Upper lobe of left lung (tissue), 6 donors: ENCODE measurements at regions not wholly inside any gene's neighbourhood (a gene's known extent, or its start where the extent isn't known, plus 50 kb on each side); places are given as distances from the start of the nearest gene placed in this dataset.

Source experiments
- ATAC-seq, 2 donors: fragments of 200-7000 bp; cut with Tn5 transposase; one replicate each; pipeline ENCODE4 v1.9.1; 2022; ENCODE audit warnings: mild to moderate bottlenecking in 2 of 2, moderate library complexity in 2 of 2; ENCODE audit not compliant: low FRiP score in 2 of 2
- DNase-seq, 2 donors: peaks; one replicate each; pipeline ENCODE4 v3.0.0-alpha.2; 2019 to 2020
- H3K27ac ChIP-seq, 4 donors: fragments of 200-600 bp; sonication (generic); one replicate each; pipeline ENCODE4 v1.5.1; 2016 to 2019
- H3K27me3 ChIP-seq, 4 donors: fragments of 200-600 bp; sonication (generic); one replicate each; pipeline ENCODE4 v1.5.1; 2017 to 2019
- H3K36me3 ChIP-seq, 4 donors: fragments of 200-600 bp; sonication (generic); one replicate each; pipeline ENCODE4 v1.5.1; 2016 to 2019
- H3K4me1 ChIP-seq, 4 donors: fragments of 200-600 bp; sonication (generic); one replicate each; pipeline ENCODE4 v1.5.1; 2018 to 2019
- H3K4me3 ChIP-seq, 4 donors: fragments of 200-600 bp; sonication (generic); one replicate each; pipeline ENCODE4 v1.5.1; 2017 to 2019; ENCODE audit warnings: mild to moderate bottlenecking in 2 of 4, moderate library complexity in 1 of 4
- H3K9me3 ChIP-seq, 4 donors: fragments of 200-600 bp; sonication (generic); one replicate each; pipeline ENCODE4 v1.5.1; 2018 to 2019
- CTCF ChIP-seq, 6 experiments: fragments of 450-650 bp in 4 of 6; fragments of 200-600 bp in 2 of 6; sonication (generic) in 2 of 6; IDR thresholded peaks; one replicate each; pipeline ENCODE4 v1.5.1; 2016 to 2019; ENCODE audit warnings: antibody characterized with exemption in 6 of 6
- EP300 ChIP-seq, 4 donors: sonication (generic); formaldehyde crosslinking; IDR thresholded peaks; one replicate each; pipeline ENCODE4 v1.5.1; 2017; ENCODE audit warnings: antibody characterized with exemption in 4 of 4, control low read depth in 2 of 4
- POLR2A ChIP-seq, 4 donors: fragments of 450-650 bp; IDR thresholded peaks; one replicate each; pipeline ENCODE4 v1.5.1; 2016 to 2017; ENCODE audit warnings: antibody characterized with exemption in 4 of 4, mild to moderate bottlenecking in 2 of 4
- POLR2AphosphoS5 ChIP-seq, 2 donors: sonication (generic); formaldehyde crosslinking; IDR thresholded peaks; one replicate each; pipeline ENCODE4 v1.5.1; 2017; ENCODE audit warnings: antibody characterized with exemption in 2 of 2
- WGBS, 2 donors: methylation state at CpG; one replicate each; pipeline ENCODE4 v1.1.5; 2017 to 2018; 5-methylcytosine and 5-hydroxymethylcytosine counted together
- donor health status: DM: no; HTN: no; CAD: no; lungs with moderate emphysema.
- donor health status: DM: no; HTN: yes; CAD: no; lungs with severe emphysema.

DNA sequence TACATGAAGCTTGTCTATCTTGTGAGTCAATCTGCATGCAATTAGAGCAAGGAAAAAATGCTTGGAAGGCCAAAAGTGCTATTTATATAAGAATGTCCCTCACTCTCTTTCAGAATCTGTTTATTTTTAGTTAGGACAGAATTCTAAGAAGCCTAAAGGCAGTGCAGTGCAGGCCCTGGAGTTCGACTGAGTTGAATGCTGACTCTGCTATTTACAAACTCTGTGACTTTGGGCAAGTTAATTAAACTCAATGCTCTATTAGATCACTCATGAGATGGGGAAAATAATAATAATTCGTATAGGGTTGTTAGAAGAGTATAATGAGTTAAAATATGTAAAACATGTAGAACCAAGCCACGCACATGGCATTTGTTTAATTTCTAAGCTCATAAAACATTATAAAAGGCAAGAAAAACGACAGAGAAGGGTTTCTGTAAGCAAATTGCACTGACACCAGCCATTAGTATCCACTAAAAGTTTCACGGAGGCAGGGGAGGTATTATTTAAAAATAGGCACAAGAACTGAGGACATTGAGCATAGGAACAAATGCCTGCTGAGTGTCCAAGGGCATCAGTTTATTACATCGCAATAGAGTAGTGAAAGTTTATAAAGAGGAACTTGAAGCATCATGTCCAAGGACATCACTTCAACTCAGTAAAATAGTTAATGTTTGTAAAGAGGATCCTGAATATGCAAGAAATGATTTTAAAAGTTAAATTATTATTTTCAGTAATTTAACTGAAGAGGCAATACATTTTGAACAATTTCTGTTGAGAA lies 115.0 kb upstream of the INPP4B start:
- Histone ChIP-seq H3K36me3 (no peaks in the 10 kb centered on the region), H3K9me3 (peaks cover 0 to under 1% (median 0%) of the 10 kb centered on the region in 4 donors), H3K27me3 (no peaks in the 10 kb centered on the region), H3K4me1 (no peaks in the 10 kb centered on the region), H3K27ac (peak overlapping the region in 2 of 4 donors; percentile 28 to 29), H3K4me3 (no peak overlapping the region)
- TF ChIP-seq EP300 (IDR thresholded peaks at IDR 0.05) (no peak), POLR2A (IDR thresholded peaks at IDR 0.05) (no peak)
- 54 to 64% methylated on average over 6 of the region's 6 CpGs for WGBS, 2 donors
- peak in 1 of 2 donors; percentile 75 for ATAC-seq
- no peak for DNase-seq

DNA sequence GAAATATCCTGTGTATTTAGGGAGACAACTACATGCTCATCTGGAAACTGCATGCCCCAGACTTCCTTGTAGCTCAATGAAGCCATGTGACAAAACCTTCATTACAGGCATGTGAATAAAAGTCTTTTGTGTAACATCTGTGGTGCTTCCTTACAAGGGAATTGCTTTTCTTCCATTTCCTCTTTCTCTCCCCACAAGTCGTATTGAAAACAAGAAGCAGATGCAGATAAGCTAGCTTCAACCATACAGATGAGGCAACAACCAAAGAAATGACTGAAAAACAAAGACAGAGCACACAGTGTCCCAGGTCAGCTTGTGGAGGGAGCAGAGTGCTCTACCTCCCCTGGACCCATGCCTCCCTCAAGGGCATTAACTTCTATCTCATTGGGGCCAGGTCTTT lies 115.8 kb upstream of the INPP4B start:
- no peaks in the 10 kb centered on the region for H3K27me3 ChIP-seq
- H3K4me1 ChIP-seq = no peaks in the 10 kb centered on the region
- peak overlapping the region in 2 of 4 donors; percentile 7 to 29 for H3K27ac ChIP-seq
- TF ChIP-seq EP300 (IDR thresholded peaks at IDR 0.05) (peak in 2 of 4 donors; percentile 18 to 59), CTCF (IDR thresholded peaks at IDR 0.05) (no peak)
- 19 to 37% methylated on average over 1 of the region's 1 CpG for WGBS, 2 donors
- H3K9me3 ChIP-seq = no peaks in the 10 kb centered on the region
- DNase-seq (no peak), ATAC-seq (peak; percentile 65 to 87)
- H3K36me3 ChIP-seq = no peaks in the 10 kb centered on the region
- H3K4me3 ChIP-seq = no peak overlapping the region

DNA sequence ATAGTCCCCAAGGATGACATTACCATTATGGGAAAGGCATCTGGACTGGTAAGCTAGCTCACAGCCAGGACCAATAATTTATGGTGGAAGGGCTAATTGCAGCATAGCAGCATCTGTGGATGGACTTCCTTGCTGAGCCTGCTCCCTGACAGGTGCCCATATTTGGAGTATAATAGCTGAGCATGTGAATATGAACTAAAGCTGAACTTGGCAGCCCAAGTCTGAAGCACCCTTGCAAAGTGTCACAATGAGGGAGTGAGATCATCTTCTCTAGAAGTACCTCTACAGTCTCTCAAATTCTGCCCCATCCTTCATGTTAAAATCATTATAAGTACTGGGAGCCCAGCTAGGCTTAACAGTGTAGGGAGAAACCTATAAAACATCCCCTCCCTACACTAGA lies 128.2 kb upstream of the INPP4B start:
- TF ChIP-seq CTCF (IDR thresholded peaks at IDR 0.05) (no peak), POLR2A (IDR thresholded peaks at IDR 0.05) (no peak), EP300 (IDR thresholded peaks at IDR 0.05) (no peak), POLR2AphosphoS5 (IDR thresholded peaks at IDR 0.05) (no peak)
- no peak for DNase-seq
- no peak for ATAC-seq
- no peaks in the 10 kb centered on the region for H3K4me1 ChIP-seq
- H3K4me3 ChIP-seq = no peak overlapping the region
- H3K27ac ChIP-seq = no peak overlapping the region
- H3K36me3 ChIP-seq = no peaks in the 10 kb centered on the region
- no peaks in the 10 kb centered on the region for H3K27me3 ChIP-seq
- no peaks in the 10 kb centered on the region for H3K9me3 ChIP-seq

GRCh38 chr4:142975618-142976017 lies 129.5 kb upstream of the INPP4B start:
- Histone ChIP-seq H3K27me3 (no peaks in the 10 kb centered on the region), H3K4me1 (no peaks in the 10 kb centered on the region), H3K27ac (no peak overlapping the region), H3K4me3 (no peak overlapping the region), H3K36me3 (no peaks in the 10 kb centered on the region), H3K9me3 (no peaks in the 10 kb centered on the region)
- DNase-seq (no peak), ATAC-seq (no peak)
- 45 to 50% methylated on average over 1 of the region's 1 CpG for WGBS, 2 donors
- TF ChIP-seq POLR2A (IDR thresholded peaks at IDR 0.05) (no peak), CTCF (IDR thresholded peaks at IDR 0.05) (no peak), EP300 (IDR thresholded peaks at IDR 0.05) (no peak), POLR2AphosphoS5 (IDR thresholded peaks at IDR 0.05) (no peak)

- WGBS, 2 donors = 72 to 81% methylated on average over 3 of the region's 3 CpGs
- DNase-seq = no peak
- Histone ChIP-seq H3K4me1 (no peaks in the 10 kb centered on the region), H3K27me3 (no peaks in the 10 kb centered on the region), H3K27ac (no peak overlapping the region), H3K36me3 (no peaks in the 10 kb centered on the region), H3K9me3 (no peaks in the 10 kb centered on the region), H3K4me3 (no peak overlapping the region)
- no peak for ATAC-seq
- TF ChIP-seq POLR2A (IDR thresholded peaks at IDR 0.05) = no peak
- no peak for TF ChIP-seq CTCF (IDR thresholded peaks at IDR 0.05)
- TF ChIP-seq EP300 (IDR thresholded peaks at IDR 0.05) = no peak
- TF ChIP-seq POLR2AphosphoS5 (IDR thresholded peaks at IDR 0.05) = no peak
These were observed 130.4 kb upstream of the INPP4B start for GRCh38 chr4:142976482-142976881.
